HG03442 (cell line): ENCODE measurements at regions not wholly inside any gene's neighbourhood (a gene's known extent, or its start where the extent isn't known, plus 50 kb on each side); places are given as distances from the start of the nearest gene placed in this dataset.

Source experiments
- ATAC-seq: cut with Tn5 transposase; IDR thresholded peaks from one replicate; pipeline ENCODE4 v1.9.1; 2021; ENCODE audit warnings: mild to moderate bottlenecking, moderate library complexity; ENCODE audit not compliant: unreplicated experiment

DNA sequence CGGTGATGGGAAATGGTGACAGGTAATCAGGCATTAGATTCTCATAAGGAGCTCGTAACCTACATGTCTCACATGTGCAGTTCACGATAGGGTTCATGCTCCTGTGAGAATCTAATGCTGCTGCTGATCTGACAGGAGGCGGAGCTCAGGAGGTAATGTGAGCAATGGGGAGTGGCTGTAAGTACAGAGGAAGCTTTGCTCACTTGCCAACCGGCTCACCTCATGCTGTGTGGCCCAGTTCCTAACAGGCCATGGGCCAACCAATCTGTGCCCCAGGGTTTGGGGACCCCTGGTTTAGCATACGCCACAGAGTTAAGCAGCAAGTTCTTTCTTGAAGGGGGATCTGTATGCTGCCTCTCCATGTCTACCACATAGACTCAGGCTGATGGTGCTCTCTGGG lies 133.1 kb downstream of the IQUB start:
- no peak for ATAC-seq

DNA sequence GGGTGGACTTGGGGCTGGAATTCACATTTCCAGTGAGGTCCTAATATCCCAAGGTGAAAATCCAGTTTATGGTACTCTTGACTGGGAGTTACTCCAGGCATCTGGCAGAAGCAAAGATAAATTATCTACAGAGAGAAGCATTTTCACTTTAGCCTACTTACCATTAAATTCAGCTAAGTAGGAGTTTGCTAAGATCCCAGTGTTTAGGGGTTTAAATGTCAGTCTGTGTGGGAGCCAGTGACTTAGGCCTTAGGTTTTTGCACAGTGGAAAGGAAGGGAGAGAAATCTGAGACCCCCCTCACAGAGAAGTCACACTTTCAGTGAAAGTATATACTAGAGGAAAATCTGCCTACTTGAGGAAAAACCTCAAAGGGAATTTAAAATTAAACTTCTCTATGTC lies 134.2 kb downstream of the IQUB start:
- ATAC-seq: no peak

DNA sequence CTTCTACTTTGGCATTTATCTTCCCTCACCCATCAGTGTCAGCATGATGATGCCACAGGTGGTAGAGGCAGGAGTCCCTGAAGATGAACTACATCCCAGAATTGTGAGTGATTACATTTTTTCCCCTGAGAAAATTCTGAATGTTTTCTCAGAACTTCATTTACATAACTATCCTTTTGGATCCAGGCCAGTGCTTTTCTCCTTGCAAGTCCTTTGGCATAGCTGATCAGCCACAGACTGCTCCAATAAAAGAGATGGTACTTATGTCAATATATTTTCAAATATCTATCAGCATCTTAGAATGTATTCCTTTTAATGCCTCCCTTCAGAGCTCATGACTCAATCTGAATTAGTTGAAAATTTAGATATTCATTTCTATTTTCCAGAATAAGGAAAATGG lies 135.5 kb downstream of the IQUB start:
- no peak for ATAC-seq

DNA sequence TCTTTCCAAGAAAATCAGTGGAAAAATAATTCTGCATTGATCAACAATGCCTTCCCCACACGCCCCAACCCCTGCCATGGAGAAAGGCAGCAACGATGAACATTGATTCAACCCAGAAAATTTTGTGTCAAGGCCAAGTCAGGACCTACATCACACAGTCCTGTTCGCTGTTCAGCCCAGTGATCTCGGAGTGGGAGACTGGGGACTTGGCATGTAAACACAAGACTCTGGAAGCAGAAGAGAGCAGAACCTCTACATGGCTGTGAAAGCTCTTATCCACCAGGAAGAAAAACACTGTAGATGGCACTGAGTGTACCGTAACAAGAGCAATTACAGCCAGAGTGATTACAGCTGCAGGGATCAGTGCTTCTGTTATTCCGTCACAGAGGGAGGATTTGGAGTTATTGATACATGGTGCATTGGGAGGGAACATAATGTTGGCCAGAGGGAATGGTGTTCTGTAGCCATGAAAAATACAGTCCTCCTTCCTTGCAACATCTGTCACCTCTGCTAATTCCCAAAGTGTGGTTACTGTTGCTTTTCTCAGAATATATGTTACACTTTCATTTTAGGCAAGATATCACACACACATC lies 136.6 kb downstream of the IQUB start:
- ATAC-seq: no peak

DNA sequence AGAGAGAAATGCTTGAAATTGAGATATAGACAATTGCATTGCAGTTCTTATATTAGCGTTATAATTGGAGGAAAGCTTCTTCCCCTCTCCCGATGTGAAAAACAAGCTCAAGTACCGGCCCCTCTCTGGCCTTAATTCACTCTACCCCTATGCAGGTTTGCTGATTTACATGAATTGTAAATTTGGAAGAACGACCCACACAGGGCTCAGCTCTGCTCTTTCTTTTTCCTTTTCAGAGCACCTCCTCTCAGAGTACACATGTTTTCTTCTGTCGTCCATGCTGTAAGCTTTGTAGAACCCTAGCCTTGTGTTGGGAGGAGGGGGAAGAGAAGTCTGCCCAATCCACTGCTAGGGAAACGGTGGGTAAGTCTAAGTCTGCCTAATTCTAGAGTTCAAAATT lies 140.8 kb downstream of the IQUB start:
- no peak for ATAC-seq

DNA sequence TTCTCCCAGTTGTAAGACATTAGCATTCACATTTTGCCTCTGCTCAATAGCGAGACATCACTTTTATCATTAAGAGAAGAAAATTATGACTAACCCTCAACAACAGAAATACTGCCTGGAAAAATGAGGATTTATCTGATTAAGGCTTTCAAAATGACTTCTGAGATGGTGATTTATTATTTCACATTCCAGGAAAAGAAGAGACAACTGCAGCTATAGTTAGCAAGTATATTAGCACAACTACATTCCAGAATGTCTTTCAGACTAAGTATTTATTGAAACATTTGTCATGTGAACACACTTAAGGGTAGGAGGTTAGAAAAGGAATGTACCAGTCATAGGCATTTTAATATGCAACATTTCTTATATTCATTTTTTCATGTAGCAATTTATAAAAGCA lies 162.0 kb downstream of the IQUB start:
- no peak for ATAC-seq

DNA sequence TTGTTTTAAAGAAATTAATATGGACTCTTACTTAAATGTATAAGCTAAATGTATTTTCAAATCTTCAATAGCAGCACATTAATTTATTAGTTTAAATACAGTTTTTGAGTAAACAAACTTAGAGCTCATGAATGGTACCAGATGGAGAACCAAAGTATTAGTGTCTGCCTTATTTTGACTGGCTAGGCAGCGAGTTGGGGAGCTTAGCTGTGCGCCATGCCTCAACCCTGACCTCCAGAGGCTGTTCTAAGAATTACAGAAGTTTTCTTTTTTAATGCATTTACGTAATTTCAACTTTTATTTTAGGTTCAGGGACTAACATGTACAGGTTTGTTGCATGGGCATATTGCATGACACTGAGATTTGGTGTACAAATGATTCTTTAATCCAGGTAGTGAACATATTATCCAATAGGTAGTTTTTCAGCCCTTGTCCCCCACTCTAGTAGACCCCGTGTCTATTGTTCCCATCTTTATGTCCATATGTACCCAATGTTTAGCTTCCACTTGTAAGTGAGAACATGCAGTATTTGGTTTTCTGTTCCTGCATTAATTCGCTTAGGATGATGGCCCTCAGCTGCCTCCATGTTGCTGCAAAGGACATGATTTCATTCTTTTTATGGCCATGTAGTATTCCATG lies 166.8 kb downstream of the IQUB start:
- peak; percentile 95 for ATAC-seq

DNA sequence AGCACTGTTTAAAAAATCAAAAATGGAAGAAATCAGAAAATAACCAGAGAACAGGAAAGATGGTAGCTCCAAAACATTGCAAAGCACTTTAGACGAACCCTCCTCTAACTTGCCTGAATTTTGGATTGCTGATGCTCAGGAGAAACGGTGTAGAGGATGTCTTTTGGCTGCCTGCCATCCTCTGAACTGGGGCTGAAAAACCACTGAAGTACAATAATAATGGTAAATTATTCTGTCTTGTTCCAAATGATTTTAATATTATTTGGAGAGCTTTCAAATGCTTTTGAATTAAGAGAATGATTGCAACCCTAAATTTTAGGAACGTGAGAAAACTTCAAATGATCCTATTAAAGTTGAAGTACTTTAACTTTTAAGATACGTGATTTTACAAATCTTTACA lies 167.3 kb upstream of the SLC13A1 start:
- ATAC-seq: no peak

DNA sequence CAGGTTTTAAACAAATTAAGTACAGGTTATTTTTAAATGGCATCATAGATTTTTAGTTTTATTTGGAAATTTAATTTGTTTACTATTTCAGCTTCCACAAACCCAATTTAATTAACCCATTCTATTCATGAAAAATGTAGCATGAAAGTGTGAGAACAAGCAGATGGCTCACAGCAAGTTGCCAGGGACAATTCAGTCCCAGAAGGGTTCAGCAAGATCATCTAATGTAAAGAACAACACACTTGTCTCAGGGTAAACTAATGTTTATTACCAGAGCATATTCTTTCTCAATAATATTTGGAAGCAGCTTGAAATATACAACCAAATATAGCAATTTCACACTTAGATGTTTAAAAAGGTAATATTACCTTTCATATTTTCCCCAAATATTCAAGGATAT lies 166.9 kb upstream of the SLC13A1 start:
- ATAC-seq: no peak

DNA sequence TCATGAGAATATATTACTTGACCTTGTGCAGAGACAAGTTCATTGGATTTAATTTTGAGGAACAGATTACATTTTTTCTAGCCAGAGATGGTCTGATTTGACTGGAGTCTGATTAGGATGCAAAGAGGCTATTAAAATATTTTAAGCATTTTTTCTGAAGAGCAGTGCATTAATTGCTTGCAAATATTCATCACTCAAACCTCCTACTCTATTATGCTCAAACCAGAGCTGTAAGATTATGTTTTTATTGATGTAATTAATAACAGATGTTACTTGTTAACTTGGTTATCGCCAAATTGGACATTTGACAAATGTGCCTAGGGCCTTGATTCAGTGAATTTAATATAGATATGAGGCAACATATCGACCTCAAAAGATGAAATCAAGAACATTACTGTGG lies 160.9 kb upstream of the SLC13A1 start:
- no peak for ATAC-seq

DNA sequence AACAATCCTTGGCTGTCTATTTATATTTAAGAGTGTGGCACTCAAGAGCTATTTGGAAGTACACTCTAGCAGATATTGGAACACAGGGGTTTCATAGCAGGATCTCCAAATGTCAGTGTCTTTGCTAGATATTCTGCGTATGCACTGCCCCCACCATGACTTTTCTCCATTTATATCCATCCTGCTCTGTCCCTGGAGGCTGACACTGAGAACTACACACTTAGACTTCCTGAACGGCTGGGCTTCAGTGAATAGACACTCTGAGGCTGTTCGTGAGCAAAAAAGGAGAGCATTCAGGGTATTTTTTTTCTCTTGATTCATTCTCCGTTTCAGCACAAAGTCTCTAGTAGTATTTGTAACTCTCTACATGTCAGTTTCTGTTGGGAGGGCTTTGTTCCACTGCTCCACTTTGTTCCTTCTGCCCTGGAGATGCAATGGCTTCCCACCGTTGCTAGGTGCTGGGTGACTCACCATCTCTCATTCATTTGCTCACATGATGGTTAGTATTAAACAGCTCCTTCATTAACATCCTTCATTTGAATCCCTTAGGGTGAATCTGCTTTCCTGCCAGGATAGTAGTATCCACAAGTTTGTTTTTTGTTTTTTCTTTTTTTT lies 155.9 kb upstream of the SLC13A1 start:
- ATAC-seq: no peak

DNA sequence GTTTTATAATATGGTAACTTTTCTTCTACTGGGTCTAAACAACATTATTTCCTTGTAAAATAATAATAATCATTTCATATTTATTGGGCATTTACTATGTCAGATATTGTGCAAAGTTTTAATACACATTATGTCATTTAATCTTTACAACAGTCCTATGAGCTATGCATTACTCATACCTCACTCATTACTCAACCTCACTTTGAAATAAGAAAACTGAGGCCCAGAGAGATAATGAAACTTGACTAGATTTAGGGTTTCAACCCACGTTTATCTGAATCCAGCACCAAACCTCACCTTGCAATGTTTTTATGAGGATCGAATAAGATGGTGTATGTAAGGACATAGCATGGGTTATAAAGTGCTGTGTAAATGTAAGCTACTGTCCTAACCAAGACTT lies 153.2 kb upstream of the SLC13A1 start:
- ATAC-seq: no peak

DNA sequence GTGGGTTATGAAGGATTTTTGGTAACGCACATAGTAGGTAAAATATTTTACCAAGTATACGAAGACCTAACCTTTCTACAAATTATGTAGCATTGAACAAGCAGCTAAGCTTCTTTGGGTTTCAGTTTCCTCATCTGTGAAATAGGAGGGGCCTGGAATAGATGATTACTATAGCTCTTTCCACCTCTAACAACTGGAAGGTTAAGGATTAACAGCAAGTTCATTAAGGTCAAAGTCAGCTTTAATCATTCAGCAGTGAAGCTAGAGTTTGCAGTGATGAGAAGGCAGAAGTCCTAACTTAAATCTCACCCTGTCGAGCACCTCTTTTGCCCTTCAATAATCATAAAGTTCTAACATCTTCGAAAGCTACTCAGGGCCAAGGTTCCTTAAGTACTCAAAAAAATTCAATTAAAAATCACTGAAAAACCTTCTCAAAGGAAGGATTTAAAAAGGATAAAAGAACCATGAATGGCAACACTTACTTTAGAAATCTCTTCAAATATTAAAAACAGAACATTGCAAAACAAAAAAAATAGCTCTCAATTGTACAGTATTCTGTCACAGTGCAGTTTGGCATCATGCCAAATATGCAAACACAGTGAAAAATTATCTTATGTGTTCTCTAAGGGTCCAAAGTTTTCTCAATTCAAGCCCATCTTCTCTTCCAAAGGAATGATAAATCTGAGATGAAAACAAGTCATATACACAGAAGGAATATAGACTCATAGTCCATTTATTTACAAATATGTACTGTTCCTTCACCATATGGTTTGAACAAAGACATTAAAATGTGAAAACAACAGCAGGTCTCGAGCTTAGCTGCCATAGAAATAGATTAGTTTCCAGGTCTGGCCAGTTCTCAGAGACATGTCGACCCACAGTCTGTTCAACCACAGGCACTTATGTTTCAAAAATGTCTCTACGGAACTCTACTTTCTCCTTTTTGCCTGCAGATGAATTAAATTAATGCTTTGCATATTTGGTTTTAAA lies 152.0 kb upstream of the SLC13A1 start:
- no peak for ATAC-seq

DNA sequence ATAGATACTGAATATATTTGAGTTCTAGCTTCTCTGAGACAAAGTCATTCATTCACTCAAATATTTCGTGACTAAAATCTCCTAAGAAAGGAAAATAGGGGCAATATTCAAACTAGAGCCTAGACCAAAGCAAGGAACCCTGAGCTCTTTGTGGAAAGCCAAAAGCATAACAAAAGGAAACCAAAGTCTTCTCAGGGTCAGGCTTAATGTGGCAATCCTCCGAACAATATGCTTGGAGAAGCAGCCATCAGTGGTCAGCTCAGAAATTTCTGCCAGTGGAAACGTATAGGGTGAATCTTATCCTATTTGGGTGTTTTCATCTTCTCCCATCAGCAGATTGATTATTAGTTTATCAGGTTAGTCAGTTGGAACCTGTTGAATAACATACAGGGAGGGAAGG lies 151.3 kb upstream of the SLC13A1 start:
- no peak for ATAC-seq

DNA sequence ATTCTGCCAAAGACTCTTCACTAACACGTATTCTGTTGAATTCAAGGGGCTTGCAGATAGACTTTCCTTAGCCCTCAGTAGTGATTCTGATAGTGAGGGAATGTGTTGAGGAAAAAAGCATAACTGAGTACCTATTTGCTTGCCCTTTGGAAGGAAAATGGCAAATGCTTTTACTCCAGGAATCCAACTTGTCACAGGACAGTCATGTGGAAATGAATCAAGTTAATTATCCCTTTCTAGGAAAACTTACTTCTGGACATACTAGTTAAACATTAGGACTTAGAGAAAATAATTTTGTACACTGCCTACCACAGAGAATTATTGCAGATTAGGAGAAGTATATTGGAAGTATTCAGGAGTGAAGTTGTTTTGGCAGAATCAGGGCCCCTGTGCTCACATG lies 148.9 kb upstream of the SLC13A1 start:
- ATAC-seq: no peak

DNA sequence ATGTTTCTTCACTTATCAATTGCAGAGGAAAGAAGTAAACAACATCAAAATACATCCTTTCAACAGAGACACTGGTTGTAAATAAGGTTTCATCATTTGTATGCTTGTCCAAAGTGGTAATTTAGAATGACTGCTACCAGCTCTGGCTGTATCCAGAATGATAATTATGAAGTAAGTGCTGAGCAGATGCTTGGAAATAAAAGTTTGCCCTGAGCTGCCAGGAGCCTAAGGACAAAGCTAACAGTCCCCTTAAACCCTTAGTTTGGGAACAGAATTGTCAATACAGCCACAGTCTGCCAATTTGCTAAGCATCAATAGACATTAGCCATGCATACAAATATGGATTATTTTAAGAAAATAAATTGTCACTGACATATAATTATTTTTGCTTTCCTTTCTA lies 147.0 kb upstream of the SLC13A1 start:
- no peak for ATAC-seq

DNA sequence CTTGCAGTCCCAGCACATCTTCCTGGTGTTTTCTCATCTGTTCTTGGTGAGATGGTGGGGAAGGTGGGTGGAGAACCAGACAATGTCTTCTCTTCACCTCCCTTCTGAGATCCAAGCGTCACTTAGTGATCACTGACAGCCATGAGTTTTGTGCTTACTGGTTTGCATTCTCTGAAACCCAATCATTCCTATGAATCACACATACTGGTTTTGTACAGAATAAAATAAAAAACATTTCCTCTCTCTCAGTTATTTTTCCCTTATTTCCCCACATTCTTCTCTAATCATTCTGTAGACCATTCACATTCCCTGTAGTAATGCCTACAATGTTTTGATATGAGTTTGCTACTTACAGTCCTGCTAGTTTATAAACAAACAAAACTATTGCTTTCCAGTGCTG lies 143.8 kb upstream of the SLC13A1 start:
- no peak for ATAC-seq

DNA sequence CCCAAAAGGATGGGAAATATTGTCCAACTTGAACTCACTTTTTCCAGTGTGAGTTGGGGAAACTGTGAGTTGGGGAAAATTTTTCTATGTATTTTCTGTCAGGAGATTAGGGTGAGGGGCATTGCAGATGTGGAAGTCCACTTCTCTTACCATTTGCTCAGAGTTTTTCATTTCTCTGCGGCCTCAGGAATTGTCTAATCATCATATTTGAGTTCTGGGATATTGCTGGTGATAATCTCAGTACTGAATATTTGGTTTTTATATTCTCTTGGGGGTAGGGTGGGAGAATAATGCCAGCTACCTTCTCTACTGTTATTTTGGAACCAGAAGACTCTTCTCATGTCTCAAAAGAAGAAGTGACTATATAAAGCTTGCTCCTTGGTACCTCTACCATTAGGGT lies 141.3 kb upstream of the SLC13A1 start:
- no peak for ATAC-seq

DNA sequence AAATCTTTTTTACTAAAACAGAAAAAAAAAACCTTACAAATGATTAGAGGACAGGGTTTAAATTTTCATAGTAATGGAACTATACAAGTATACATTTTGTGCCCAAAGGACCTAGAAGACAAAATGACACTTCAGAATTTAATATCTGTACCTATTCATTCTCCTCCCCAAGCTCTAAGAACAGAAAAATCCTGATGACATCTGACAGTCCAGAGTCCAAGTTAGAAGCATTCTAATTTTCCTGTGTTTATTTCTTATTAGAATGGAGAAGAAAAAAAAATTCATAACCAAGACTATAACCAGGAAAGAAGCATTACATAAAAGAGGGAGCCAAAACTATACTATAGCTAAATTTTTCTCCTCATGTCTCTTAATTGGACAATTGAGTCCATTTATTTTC lies 138.9 kb upstream of the SLC13A1 start:
- ATAC-seq: no peak

DNA sequence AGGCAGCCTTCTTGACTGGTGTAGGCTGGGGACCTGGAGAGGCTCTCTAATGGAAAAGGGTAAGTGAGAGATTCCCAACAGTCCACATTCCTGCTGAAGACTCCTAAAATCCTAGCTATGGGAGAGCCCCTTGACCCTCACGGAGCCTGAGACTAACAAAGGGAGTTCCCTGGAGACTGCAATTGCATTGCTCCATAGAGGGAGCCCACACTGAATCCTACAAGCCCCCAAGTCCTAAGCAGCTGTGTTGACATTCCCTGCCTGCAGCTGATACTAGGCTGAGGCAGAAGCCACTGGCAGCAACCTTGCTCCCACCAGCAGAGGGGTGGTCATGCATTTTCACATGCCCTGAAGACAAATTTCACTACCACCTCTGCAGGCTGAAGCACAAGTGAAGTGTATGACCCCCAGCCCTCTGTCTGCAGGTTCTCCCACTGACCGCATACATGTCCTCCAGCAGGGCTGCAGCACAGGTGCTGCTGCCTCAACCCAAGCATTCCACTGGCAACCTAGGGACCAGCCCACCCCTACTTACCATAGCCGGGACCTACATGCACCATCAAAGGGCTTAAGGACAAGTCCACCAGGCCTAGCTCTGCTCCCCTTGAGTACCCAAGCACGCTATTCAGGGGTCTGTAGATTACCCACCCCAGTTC lies 130.3 kb upstream of the SLC13A1 start:
- no peak for ATAC-seq

DNA sequence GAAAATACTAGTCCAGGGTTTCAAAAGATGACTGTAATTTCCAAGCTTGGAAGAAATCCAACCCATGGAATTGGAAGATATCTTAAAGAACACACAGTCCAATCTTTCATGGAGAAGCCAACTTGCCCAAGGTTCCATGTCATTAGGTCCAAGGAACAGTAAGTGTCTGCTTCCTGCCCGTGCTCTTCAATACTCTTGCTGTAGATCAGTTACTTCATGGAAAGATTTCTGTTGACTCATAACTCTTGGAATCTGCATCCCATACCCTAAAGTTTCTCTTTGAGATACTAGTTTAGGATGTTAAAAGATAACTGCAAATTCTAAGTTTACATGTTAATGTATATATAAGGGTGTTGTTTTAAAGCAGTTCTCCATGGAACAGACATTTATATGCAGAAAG lies 127.9 kb upstream of the SLC13A1 start:
- ATAC-seq: no peak
